GM12872 (cell line): ENCODE measurements at regions not wholly inside any gene's neighbourhood (a gene's known extent, or its start where the extent isn't known, plus 50 kb on each side); places are given as distances from the start of the nearest gene placed in this dataset.

Source experiments
- CTCF ChIP-seq: IDR thresholded peaks from 3 replicates; pipeline ENCODE4 v1.5.1; 2011; ENCODE audit warnings: low read depth, mild to moderate bottlenecking, low read length, moderate library complexity; ENCODE audit not compliant: insufficient read depth

GRCh38 chrX:45748369-45748774, 547.7 kb upstream of the DIPK2B start:
- TF ChIP-seq CTCF: no peak

DNA sequence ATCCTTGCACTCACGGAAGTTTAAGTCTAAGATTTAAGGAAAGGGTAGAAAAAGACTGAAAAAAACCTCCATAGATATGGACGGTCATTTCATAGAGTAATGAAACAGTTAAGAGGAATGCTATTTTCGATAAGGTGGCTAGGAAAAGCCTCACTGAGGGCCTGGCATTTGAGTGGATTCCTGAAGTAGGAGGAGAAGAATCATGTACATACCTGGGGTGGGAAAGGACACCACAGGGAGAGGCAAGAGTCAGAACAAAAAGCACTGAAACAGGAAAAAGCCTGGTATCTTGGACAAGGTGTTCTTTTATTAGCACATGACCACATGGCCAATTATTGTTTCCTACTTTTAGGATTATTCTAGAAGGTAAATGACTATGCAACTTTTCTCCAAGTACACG, 547.2 kb upstream of the DIPK2B start:
- no peak for TF ChIP-seq CTCF

- TF ChIP-seq CTCF: no peak
These were observed 544.8 kb upstream of the DIPK2B start for GRCh38 chrX:45745479-45745878.

DNA sequence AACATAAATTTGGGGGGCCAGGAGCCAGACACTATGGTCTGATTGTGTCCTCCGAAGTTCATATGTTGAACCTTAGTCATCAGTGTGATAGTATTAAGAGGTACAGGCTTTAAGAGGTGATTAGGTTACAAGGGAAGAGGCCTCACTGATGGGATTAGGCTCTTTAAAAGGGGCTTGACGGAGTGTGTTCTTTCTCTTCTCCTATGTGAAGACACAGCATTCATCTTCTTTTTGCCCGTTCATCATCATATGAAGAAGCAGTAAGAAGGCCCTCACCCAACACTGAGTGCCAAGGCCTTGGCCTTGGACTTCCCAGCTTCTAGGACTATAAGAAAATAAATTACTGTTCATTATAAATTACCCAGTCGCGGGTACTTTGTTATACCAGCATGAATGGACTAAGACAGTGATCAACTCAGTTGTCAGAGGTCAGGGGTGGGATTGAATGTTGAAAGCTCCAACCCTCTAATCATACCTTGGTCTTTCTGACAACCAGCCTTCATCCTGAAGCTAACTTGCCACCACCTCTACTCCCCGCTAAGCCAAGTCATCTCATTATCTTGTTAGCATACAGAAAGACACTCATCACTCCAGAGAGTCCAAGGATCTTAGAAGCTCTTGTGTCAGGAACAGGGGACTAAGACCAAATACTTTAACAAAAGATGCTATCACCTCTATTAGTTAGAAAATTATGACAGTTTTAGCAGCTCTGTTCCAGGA, 543.4 kb upstream of the DIPK2B start:
- TF ChIP-seq CTCF: no peak

- no peak for TF ChIP-seq CTCF
These were observed 542.4 kb upstream of the DIPK2B start for GRCh38 chrX:45743081-45743533.

- no peak for TF ChIP-seq CTCF
These were observed 539.6 kb upstream of the DIPK2B start for GRCh38 chrX:45740291-45740690.

GRCh38 chrX:45735571-45735970, 534.9 kb upstream of the DIPK2B start:
- TF ChIP-seq CTCF: no peak

- TF ChIP-seq CTCF: no peak
These were observed 530.8 kb upstream of the DIPK2B start for GRCh38 chrX:45731448-45731847.
